Kidney epithelial cell (primary cell): ENCODE measurements at regions not wholly inside any gene's neighbourhood (a gene's known extent, or its start where the extent isn't known, plus 50 kb on each side); places are given as distances from the start of the nearest gene placed in this dataset.

Experiments used
- DNase-seq: peaks from one replicate; pipeline ENCODE4 v3.0.0-alpha.2; 2010; ENCODE audit warnings: low read depth
- H3K27me3 ChIP-seq: 2 replicates; pipeline ENCODE4 v1.6.0; 2011; ENCODE audit warnings: low read length; ENCODE audit not compliant: control insufficient read depth, insufficient read depth
- H3K36me3 ChIP-seq: 2 replicates; pipeline ENCODE4 v1.5.1; 2011; ENCODE audit warnings: low read length; ENCODE audit not compliant: control insufficient read depth, insufficient read depth
- H3K4me3 ChIP-seq: 2 replicates; pipeline ENCODE4 v1.5.1; 2011; ENCODE audit warnings: low read depth, mild to moderate bottlenecking, control low read depth, low read length
- TF ChIP-seq, protein P1 (sequence below): IDR thresholded peaks from 2 replicates; pipeline ENCODE4 v1.5.1; 2011; ENCODE audit warnings: mild to moderate bottlenecking, moderate library complexity, low read length, control low read depth, inconsistent platforms; ENCODE audit not compliant: insufficient read depth, poor library complexity, severe bottlenecking

DNA sequence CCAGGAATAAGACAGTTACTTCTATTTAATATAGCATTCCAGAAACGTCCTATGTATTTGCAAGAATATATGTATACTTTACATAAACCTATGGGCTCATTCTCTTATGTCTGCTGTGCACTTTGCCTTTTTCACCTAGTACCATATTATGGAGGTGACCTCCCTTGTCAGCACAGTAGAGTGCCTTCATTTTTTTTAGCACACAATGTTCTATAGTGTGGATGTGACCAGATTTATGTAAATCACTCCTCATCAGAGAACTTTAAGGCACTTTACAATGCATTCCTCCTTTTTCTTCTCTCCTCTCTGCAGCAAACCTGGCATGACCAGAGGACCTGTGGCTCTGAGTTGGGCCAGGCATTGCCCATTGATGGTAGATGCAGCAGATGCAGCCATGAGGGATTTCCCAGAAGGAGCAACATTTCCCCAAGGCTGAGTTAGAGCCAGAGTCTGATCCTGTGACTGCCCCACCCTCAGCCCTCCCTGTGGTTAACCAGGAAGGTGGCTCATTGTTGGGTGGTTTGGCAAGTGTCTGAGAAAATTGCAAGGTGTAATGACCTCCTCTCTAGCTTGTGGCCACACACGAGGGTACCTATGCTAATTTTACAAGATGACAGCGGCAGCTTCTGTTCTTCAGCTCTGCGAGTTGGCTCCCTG, 76.5 kb upstream of the DLX2 start:
- DNase-seq: peak; percentile 67
- peaks cover 3% of the 10 kb centered on the region for H3K27me3 ChIP-seq
- TF ChIP-seq, protein P1, sequence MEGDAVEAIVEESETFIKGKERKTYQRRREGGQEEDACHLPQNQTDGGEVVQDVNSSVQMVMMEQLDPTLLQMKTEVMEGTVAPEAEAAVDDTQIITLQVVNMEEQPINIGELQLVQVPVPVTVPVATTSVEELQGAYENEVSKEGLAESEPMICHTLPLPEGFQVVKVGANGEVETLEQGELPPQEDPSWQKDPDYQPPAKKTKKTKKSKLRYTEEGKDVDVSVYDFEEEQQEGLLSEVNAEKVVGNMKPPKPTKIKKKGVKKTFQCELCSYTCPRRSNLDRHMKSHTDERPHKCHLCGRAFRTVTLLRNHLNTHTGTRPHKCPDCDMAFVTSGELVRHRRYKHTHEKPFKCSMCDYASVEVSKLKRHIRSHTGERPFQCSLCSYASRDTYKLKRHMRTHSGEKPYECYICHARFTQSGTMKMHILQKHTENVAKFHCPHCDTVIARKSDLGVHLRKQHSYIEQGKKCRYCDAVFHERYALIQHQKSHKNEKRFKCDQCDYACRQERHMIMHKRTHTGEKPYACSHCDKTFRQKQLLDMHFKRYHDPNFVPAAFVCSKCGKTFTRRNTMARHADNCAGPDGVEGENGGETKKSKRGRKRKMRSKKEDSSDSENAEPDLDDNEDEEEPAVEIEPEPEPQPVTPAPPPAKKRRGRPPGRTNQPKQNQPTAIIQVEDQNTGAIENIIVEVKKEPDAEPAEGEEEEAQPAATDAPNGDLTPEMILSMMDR: no peak
- H3K4me3 ChIP-seq: no peak overlapping the region
- H3K36me3 ChIP-seq: no peaks in the 10 kb centered on the region

GRCh38 chr2:172181840-172182239, 79.1 kb upstream of the DLX2 start:
- no peak for DNase-seq
- TF ChIP-seq, protein P1: no peak
- Histone ChIP-seq H3K27me3 (peaks cover 3% of the 10 kb centered on the region), H3K36me3 (no peaks in the 10 kb centered on the region), H3K4me3 (no peak overlapping the region)

DNA sequence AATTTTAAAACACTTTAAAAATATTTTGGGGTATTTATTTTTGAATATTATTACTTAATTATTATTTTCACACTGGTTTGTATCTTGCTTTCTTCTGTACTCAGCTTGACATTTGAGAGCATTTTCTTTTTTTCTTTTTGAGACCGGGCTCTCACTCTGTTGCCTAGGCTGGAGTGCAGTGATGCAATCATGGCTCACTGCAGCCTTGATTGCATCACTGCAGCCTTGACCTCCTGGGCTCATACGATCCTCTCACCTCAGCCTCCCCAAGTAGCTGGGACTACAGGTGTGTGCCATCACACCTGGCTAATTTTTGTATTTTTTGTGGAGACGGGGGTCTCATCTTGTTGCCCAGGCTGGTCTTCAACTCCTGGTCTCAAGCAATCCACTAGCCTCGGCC, 79.9 kb upstream of the DLX2 start:
- Histone ChIP-seq H3K36me3 (no peaks in the 10 kb centered on the region), H3K4me3 (no peak overlapping the region), H3K27me3 (peaks cover 3% of the 10 kb centered on the region)
- no peak for DNase-seq
- TF ChIP-seq, protein P1: no peak

DNA sequence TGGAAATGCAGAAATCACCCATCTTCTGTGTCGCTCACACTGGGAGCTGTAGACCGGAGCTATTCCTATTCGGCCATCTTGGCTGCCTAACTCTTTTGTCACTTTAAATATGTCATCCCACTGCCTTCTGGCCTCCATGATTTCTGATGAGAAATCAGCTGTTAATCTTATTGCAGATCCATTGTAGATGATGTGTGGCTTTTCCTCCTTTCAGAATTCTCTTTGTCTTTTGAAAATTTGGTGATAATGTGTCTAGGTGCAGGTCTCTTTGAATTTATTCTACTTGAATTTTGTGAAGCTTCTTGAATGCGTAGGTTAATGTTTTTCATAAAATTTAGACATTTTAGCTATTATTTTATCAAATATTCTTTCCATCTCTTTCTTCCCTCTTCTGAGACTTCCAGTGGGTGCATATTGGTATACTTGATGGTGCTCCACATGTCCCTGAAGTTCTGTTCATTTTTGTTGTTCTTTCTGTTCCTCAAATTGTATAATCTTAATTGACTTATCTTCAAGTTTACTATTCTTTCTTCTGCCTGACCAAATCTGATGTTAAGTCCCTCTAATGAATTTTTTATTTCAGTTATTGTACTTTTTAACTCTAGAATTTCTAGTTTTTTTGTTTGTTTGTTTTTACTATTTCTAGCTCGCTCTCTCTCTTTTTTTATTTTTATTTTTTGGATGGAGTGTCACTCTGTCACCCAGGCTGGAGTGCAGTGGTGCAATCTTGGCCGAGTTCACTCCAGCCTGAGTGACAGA, 90.8 kb upstream of the DLX2 start:
- DNase-seq: no peak
- TF ChIP-seq, protein P1: no peak
- no peaks in the 10 kb centered on the region for H3K27me3 ChIP-seq
- no peaks in the 10 kb centered on the region for H3K36me3 ChIP-seq
- no peak overlapping the region for H3K4me3 ChIP-seq

DNA sequence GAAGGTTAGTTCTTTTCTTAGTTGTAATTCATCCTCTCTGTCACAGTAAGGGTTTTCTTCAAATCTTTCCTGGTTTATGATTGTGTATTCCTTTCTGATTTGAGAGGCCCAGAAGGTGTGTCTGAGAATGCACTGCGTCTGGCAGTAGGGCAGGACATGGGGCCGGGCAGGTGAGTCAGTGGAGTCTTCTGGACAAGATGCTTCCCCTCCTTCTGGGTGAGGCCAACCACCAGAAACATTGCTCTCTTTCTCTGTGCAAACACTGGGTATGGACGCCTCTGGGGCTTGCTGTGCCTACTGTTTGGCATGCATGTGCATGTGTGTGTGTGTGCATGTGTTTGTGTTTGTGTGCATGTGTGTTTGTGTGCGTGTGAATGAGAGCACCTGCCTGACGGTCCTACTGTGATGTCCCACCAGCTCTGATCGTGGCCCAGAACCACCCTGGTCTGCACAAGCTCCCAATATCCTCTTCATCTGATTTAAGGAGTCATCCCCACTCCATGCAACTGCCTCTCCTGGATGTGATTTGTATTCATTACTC, 93.2 kb upstream of the DLX2 start:
- H3K4me3 ChIP-seq: no peak overlapping the region
- no peaks in the 10 kb centered on the region for H3K27me3 ChIP-seq
- peaks cover 1% of the 10 kb centered on the region for H3K36me3 ChIP-seq
- TF ChIP-seq, protein P1: no peak
- no peak for DNase-seq
